ENCODE measurements at regions not wholly inside any gene's neighbourhood (a gene's known extent, or its start where the extent isn't known, plus 50 kb on each side); places are given as distances from the start of the nearest gene placed in this dataset.

DNA sequence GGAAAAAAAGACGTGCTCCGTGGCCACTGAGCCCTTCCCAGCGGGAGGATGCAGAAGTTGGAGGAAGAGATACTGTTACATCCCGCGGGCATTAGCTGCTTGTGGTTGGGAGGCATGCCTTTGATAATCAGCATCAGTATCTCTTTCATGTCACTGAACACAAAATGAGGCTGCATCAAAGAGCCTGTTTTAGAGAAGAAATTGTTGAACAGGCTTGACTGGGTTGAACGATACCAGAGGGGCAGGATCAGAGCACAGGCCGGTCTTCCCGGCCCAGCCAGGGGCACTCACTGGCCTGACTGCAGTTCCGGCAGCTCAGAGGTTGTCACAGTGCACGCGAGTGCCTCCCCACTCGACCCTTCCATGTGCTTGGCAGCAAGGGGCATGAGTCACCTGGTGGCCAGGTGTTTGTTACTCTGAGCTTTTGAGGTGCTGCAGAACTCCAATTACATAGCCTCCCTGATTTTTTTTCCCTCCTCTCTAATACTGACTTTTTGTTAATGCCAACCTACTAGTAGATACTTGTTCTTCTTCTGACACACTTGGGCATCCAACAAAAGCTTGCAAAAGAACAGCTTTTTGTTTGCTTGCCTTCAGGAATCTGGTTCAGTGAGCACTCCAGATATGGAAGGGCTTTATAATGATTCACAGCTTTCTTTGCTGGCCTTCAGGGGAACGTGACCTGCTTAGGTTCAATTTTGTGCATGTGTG, 121.6 kb downstream of the VAPA start:
- Histone ChIP-seq H3K4me1 (ENCODE audit: low read depth) (no peaks in the 10 kb centered on the region), H3K9me3 (no peaks in the 10 kb centered on the region), H3K4me3 (no peak overlapping the region), H3K36me3 (ENCODE audit: low read depth) (no peaks in the 10 kb centered on the region)
- intact Hi-C loops (cut with DNase I, micrococcal nuclease) = no loop called here
- TF ChIP-seq, protein P1, sequence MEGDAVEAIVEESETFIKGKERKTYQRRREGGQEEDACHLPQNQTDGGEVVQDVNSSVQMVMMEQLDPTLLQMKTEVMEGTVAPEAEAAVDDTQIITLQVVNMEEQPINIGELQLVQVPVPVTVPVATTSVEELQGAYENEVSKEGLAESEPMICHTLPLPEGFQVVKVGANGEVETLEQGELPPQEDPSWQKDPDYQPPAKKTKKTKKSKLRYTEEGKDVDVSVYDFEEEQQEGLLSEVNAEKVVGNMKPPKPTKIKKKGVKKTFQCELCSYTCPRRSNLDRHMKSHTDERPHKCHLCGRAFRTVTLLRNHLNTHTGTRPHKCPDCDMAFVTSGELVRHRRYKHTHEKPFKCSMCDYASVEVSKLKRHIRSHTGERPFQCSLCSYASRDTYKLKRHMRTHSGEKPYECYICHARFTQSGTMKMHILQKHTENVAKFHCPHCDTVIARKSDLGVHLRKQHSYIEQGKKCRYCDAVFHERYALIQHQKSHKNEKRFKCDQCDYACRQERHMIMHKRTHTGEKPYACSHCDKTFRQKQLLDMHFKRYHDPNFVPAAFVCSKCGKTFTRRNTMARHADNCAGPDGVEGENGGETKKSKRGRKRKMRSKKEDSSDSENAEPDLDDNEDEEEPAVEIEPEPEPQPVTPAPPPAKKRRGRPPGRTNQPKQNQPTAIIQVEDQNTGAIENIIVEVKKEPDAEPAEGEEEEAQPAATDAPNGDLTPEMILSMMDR (IDR thresholded peaks at IDR 0.05) = no peak
- DNase-seq (no peak), ATAC-seq (no peak)

DNA sequence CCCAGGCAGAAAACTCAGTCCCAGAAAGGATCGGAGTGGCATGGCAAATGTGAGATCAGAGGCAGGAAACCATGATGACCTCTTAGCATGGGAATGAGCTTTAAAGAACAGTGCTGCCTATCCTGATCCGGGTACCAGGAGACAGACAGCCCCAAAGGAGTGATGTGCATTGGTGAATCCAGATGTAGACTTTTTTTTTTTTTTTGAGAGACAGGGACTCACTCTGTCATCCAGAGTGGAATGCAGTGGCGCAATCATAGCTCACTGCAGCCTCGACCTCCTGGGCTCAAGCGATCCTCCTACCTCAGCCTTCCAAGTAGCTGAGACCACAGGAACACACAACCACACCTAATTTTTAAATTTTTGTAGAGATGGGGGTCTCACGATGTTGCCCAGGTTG, 122.7 kb downstream of the VAPA start:
- DNase-seq (no peak), ATAC-seq (no peak)
- intact Hi-C loops (cut with DNase I, micrococcal nuclease) = no loop called here
- H3K4me1 ChIP-seq (ENCODE audit: low read depth) = no peaks in the 10 kb centered on the region
- H3K36me3 ChIP-seq (ENCODE audit: low read depth) = no peaks in the 10 kb centered on the region
- no peak overlapping the region for H3K4me3 ChIP-seq
- TF ChIP-seq, protein P1 (IDR thresholded peaks at IDR 0.05) = no peak
- H3K9me3 ChIP-seq = no peaks in the 10 kb centered on the region

DNA sequence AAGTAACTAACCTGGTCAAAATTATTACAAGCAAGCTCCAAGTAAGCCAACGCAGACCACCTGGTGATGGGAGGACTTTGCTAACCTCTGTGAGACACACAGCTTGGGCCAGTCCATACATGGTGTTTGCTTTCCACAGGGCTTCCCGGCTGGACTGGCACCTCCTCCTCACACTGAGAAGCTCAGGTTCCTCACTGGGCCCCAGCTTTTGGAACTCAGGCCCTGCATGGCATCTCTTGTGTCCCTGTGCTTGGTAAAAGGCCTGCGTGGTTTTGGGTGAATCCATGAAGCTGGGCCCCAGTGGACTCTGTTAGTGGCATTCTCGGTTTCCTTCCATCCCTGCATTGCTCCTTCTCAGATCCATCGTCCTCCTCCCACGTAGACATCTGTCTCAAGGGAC, 123.4 kb downstream of the VAPA start:
- peaks cover 1% of the 10 kb centered on the region for H3K9me3 ChIP-seq
- ATAC-seq (no peak), DNase-seq (no peak)
- H3K4me3 ChIP-seq = no peak overlapping the region
- H3K4me1 ChIP-seq (ENCODE audit: low read depth) = no peaks in the 10 kb centered on the region
- no peaks in the 10 kb centered on the region for H3K36me3 ChIP-seq (ENCODE audit: low read depth)
- intact Hi-C loops (cut with DNase I, micrococcal nuclease) = no loop called here
- TF ChIP-seq, protein P1 (IDR thresholded peaks at IDR 0.05) = no peak

DNA sequence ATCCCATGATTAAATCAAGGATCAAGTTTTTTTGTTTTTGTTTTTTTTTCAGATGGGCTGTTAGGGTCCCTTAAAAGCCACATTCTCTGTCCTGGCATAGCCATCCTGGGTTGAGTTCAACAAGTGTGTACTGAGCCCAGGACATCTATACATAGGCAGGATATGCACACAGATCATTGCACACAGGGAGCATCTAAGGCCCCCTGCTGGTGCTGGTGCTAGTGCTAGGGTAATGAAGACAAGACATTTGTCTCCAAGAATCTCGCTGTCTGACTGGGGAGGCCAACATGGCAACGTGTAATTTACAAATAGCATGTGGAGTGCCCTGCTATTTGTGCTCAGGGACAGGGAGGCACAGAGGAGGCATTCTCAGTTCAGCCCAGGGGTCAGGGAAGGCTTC, 124.5 kb downstream of the VAPA start:
- no peak overlapping the region for H3K4me3 ChIP-seq
- no peaks in the 10 kb centered on the region for H3K36me3 ChIP-seq (ENCODE audit: low read depth)
- ATAC-seq = no peak
- TF ChIP-seq, protein P1 (IDR thresholded peaks at IDR 0.05) = no peak
- no peaks in the 10 kb centered on the region for H3K4me1 ChIP-seq (ENCODE audit: low read depth)
- no peak for DNase-seq
- intact Hi-C loops (cut with DNase I, micrococcal nuclease) = no loop called here
- H3K9me3 ChIP-seq = peaks cover 8% of the 10 kb centered on the region

DNA sequence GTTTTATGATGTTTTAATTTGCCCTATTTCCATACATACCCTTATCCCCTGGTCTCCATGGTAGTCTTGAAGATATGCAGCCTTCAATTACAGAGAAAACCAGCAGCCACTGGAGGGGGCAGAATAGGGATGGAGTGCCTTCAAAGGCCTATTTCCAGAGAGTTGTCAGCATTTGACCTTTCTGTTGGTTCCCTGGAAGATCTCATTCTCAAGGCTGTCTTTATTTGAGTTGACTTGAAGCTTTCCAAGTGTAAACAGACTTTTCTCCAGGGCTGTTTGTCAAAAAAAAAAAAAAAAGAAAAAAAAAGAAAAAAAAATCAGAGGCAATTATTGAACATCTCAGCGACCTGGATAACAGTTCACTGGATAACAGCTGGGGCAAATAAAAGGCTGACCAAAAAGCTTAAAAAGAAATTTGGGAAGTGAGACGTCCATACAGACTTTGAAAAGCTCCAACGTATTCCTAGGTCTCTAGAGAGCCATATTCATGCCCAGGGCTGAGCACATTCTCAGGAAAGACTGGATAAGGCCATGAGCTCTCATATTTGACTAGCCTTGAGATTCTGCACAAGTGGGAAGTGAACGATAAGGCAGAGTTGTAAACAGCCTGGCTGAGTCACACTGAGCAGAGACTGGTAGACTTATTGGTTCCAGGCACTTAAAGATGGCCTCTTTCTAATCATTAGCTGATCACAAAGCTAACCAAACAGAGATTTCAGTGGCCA, 126.6 kb downstream of the VAPA start:
- no peak for DNase-seq
- intact Hi-C loops (cut with DNase I, micrococcal nuclease) = no loop called here
- Histone ChIP-seq H3K4me3 (no peak overlapping the region), H3K36me3 (ENCODE audit: low read depth) (no peaks in the 10 kb centered on the region), H3K9me3 (peaks cover 8% of the 10 kb centered on the region), H3K4me1 (ENCODE audit: low read depth) (no peaks in the 10 kb centered on the region)
- TF ChIP-seq, protein P1 (IDR thresholded peaks at IDR 0.05) = no peak
- ATAC-seq = peak; percentile 63
